ENCODE measurements at regions not wholly inside any gene's neighbourhood (a gene's known extent, or its start where the extent isn't known, plus 50 kb on each side); places are given as distances from the start of the nearest gene placed in this dataset.
"Not testable (repeated sequence)": the region's sequence is repeated elsewhere in the genome, so short reads cannot be mapped to it uniquely, and the experiment has no call there.

DNA sequence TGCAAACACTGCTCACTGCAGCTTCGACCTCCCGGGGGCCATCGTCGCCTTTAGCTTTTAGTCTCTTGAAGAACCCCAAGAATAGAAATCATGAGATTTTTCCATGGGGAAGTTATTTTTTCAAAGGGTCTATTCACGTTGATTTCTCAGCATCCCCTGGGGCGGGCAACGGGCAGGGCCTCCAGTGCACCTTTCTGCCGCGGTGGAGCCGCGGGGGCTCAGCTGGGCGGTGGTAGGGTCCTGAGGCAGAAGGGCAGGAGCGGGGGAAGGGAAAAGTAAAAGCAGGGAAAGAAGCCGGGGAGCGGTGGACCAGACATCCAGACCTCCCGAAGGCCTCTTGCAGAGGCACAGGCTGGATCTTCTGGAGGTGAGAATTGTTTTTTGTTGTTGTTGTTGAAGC is 253.8 kb downstream of the FAM72C start:
- no peaks in the 10 kb centered on the region for H3K36me3 Mint-ChIP-seq (ENCODE audit: insufficient read depth, unreplicated experiment)
- peaks cover 14% of the 10 kb centered on the region for H3K27me3 Mint-ChIP-seq (ENCODE audit: insufficient read depth, unreplicated experiment)
- no peak overlapping the region for H3K27ac Mint-ChIP-seq (ENCODE audit: low read depth, unreplicated experiment)
- ChIA-PET POLR2A (no interaction called here), CTCF (interaction anchor here (1.5 kb wide), 1 partner anchor 8 kb away, joined by 10 read pairs; no protein-coding TSS in a partner anchor)
- TF ChIP-seq, protein P1, sequence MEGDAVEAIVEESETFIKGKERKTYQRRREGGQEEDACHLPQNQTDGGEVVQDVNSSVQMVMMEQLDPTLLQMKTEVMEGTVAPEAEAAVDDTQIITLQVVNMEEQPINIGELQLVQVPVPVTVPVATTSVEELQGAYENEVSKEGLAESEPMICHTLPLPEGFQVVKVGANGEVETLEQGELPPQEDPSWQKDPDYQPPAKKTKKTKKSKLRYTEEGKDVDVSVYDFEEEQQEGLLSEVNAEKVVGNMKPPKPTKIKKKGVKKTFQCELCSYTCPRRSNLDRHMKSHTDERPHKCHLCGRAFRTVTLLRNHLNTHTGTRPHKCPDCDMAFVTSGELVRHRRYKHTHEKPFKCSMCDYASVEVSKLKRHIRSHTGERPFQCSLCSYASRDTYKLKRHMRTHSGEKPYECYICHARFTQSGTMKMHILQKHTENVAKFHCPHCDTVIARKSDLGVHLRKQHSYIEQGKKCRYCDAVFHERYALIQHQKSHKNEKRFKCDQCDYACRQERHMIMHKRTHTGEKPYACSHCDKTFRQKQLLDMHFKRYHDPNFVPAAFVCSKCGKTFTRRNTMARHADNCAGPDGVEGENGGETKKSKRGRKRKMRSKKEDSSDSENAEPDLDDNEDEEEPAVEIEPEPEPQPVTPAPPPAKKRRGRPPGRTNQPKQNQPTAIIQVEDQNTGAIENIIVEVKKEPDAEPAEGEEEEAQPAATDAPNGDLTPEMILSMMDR (IDR thresholded peaks at IDR 0.05; ENCODE audit: unreplicated experiment): no peak
- no peak overlapping the region for H3K4me3 Mint-ChIP-seq (ENCODE audit: unreplicated experiment)
- DNase-seq (ENCODE audit: unreplicated experiment): no peak
- intact Hi-C loops (cut with micrococcal nuclease): no loop called here
- H3K9me3 Mint-ChIP-seq (ENCODE audit: unreplicated experiment): no peaks in the 10 kb centered on the region
- peaks cover 8% of the 10 kb centered on the region for H3K4me1 Mint-ChIP-seq (ENCODE audit: insufficient read depth, unreplicated experiment)
- BruUV-seq (replicated peaks): no TSS peak

DNA sequence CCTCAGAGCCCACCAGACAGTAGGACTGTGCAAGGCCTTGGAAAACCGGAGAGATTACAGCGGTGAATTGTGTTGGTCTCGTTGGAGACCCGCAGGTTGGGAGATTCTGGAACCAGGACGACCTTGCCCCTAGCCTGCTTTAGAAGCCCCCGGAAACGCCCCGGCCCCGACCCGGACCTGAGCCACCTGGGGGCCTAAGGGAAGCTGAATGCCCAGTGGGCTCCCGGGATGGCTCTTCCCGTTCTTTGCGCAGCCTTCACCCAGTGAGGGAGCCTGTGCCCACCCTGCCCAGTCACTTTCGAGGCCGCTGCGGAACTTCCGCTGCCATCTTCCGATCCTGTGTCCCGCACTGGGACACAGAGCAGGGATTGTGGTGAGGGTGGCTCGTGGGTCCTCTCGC is 254.4 kb downstream of the FAM72C start:
- intact Hi-C loops (cut with micrococcal nuclease): no loop called here
- Mint-ChIP-seq H3K4me1 (ENCODE audit: insufficient read depth, unreplicated experiment) (peaks cover 8% of the 10 kb centered on the region), H3K9me3 (ENCODE audit: unreplicated experiment) (no peaks in the 10 kb centered on the region), H3K36me3 (ENCODE audit: insufficient read depth, unreplicated experiment) (no peaks in the 10 kb centered on the region), H3K27me3 (ENCODE audit: insufficient read depth, unreplicated experiment) (peaks cover 14% of the 10 kb centered on the region), H3K27ac (ENCODE audit: low read depth, unreplicated experiment) (no peak overlapping the region), H3K4me3 (ENCODE audit: unreplicated experiment) (no peak overlapping the region)
- ChIA-PET CTCF (interaction anchor here (1.5 kb wide), 1 partner anchor 8 kb away, joined by 10 read pairs; no protein-coding TSS in a partner anchor), POLR2A (no interaction called here)
- TF ChIP-seq, protein P1 (IDR thresholded peaks at IDR 0.05; ENCODE audit: unreplicated experiment): no peak
- BruUV-seq (replicated peaks): no TSS peak
- DNase-seq (ENCODE audit: unreplicated experiment): no peak

- H3K4me1 Mint-ChIP-seq (ENCODE audit: insufficient read depth, unreplicated experiment); H3K36me3 Mint-ChIP-seq (ENCODE audit: insufficient read depth, unreplicated experiment); H3K9me3 Mint-ChIP-seq (ENCODE audit: unreplicated experiment); H3K4me3 Mint-ChIP-seq (ENCODE audit: unreplicated experiment); CTCF ChIA-PET; H3K27ac Mint-ChIP-seq (ENCODE audit: low read depth, unreplicated experiment); intact Hi-C loops (cut with micrococcal nuclease); BruUV-seq (replicated peaks); POLR2A ChIA-PET: not testable (repeated sequence)
- peak; percentile 33 for DNase-seq (ENCODE audit: unreplicated experiment)
- H3K27me3 Mint-ChIP-seq (ENCODE audit: insufficient read depth, unreplicated experiment): peaks cover 14% of the 10 kb centered on the region
Observed at GRCh38 chr1:143714913-143715312, 256.9 kb downstream of the FAM72C start.

DNA sequence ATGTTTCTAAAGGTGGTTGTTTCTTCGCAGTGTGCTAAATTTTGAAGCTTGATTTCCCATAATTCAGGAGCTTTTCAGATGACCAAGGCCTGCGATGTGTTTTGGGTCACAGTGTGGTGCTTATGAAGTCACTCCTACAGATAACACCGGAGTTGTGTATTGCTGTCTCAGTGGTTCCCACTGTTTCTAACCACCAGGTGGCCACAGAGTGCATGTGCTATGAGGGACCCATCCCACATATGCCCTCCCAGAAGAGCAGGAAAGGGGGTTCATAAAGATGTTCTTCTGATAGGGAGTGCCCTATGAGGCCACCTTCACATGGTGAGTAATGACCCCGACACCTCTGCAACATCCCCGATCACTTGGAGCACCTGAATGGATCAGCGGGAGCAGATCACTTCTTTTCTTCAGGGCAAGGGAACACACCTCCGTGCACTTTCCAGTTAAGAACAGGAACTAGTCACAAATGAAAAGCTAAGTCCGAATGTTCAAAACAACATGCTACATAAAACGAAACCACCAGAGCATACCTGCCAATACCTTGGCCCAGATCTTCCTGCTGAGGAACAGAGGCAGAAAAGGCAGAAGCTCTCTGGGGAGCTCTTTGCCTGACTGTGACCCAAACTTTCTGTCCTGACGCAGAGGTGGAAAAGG is 262.1 kb downstream of the FAM72C start:
- POLR2A ChIA-PET: interaction anchor here (0.8 kb wide), 1 partner anchor 11 kb away, joined by 3 read pairs; no protein-coding TSS in a partner anchor
- intact Hi-C loops (cut with micrococcal nuclease); H3K4me3 Mint-ChIP-seq (ENCODE audit: unreplicated experiment); H3K9me3 Mint-ChIP-seq (ENCODE audit: unreplicated experiment); BruUV-seq (replicated peaks); H3K4me1 Mint-ChIP-seq (ENCODE audit: insufficient read depth, unreplicated experiment); H3K27ac Mint-ChIP-seq (ENCODE audit: low read depth, unreplicated experiment); H3K36me3 Mint-ChIP-seq (ENCODE audit: insufficient read depth, unreplicated experiment): not testable (repeated sequence)
- TF ChIP-seq, protein P1 (IDR thresholded peaks at IDR 0.05; ENCODE audit: unreplicated experiment): peak; percentile 65
- H3K27me3 Mint-ChIP-seq (ENCODE audit: insufficient read depth, unreplicated experiment): peaks cover 14% of the 10 kb centered on the region
- DNase-seq (ENCODE audit: unreplicated experiment): peak; percentile 52
- CTCF ChIA-PET: interaction anchor here (0.6 to 2.4 kb wide), 14 partner anchors 8 to 161 kb away, joined by 3 to 20 read pairs (median 5); no protein-coding TSS in a partner anchor

DNA sequence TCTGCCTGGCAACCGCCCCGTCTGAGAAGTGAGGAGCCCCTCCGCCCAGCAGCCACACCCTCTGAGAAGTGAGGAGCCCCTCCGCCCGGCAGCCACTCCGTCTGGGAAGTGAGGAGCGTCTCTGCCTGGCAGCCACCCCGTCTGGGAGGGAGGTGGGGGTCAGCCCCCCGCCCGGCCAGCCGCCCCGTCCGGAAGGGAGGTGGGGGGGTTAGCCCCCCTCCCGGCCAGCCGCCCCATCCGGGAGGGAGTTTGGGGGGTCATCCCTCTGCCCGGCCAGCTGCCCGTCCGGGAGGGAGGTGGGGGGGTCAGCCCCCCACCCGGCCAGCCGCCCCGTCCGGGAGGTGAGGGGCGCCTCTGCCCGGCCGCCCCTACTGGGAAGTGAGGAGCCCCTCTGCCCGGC is 269.0 kb downstream of the FAM72C start:
- H3K4me1 Mint-ChIP-seq (ENCODE audit: insufficient read depth, unreplicated experiment); POLR2A ChIA-PET; BruUV-seq (replicated peaks); H3K9me3 Mint-ChIP-seq (ENCODE audit: unreplicated experiment); CTCF ChIA-PET; H3K27ac Mint-ChIP-seq (ENCODE audit: low read depth, unreplicated experiment); H3K36me3 Mint-ChIP-seq (ENCODE audit: insufficient read depth, unreplicated experiment); H3K4me3 Mint-ChIP-seq (ENCODE audit: unreplicated experiment); intact Hi-C loops (cut with micrococcal nuclease); DNase-seq (ENCODE audit: unreplicated experiment): not testable (repeated sequence)
- H3K27me3 Mint-ChIP-seq (ENCODE audit: insufficient read depth, unreplicated experiment): peaks cover 43% of the 10 kb centered on the region
